ENCODE measurements at regions not wholly inside any gene's neighbourhood (a gene's known extent, or its start where the extent isn't known, plus 50 kb on each side); places are given as distances from the start of the nearest gene placed in this dataset.

GRCh38 chr9:90060256-90060655 is 455.4 kb downstream of the GADD45G start:
- Histone ChIP-seq H3K27ac (ENCODE audit: low read depth in 1 of 2, low read length in 2 of 2) (no peak overlapping the region), H3K4me3 (replicated peaks in 1 of 3; ENCODE audit: low read depth in 2 of 3, low read length in 3 of 3) (no peak overlapping the region), H4K20me1 (ENCODE audit: insufficient read depth, low read length) (no peaks in the 10 kb centered on the region), H3K4me2 (replicated peaks; ENCODE audit: extremely low read depth, low read length, poor library complexity, severe bottlenecking) (no peak overlapping the region), H3K9me3 (replicated peaks in 1 of 2; ENCODE audit: control insufficient read depth in 1 of 2, insufficient read depth in 1 of 2, low read length in 2 of 2) (peaks cover 0 to under 1% of the 10 kb centered on the region in 2 donors), H3K27me3 (ENCODE audit: control insufficient read depth in 2 of 2, insufficient read depth in 2 of 2, low read length in 2 of 2) (no peaks in the 10 kb centered on the region), H3K79me2 (ENCODE audit: insufficient read depth, low read length) (no peaks in the 10 kb centered on the region), H3K36me3 (replicated peaks in 1 of 2; ENCODE audit: control insufficient read depth in 1 of 2, insufficient read depth in 2 of 2, low read length in 2 of 2) (no peaks in the 10 kb centered on the region), H2AFZ (ENCODE audit: insufficient read depth, low read depth, low read length, poor library complexity, severe bottlenecking) (no peak overlapping the region), H3K4me1 (ENCODE audit: control insufficient read depth in 1 of 2, insufficient read depth in 2 of 2, low read length in 2 of 2) (no peaks in the 10 kb centered on the region), H3K9ac (ENCODE audit: insufficient read depth, low read length, poor library complexity, severe bottlenecking) (no peak overlapping the region)
- Mint-ChIP-seq H3K4me3 (no peak overlapping the region), H3K27ac (no peak overlapping the region), H3K36me3 (no peaks in the 10 kb centered on the region), H3K27me3 (ENCODE audit: low read depth in 3 of 3) (peaks cover 0 to 4% (median 4%) of the 10 kb centered on the region in 3 donors), H3K9me3 (peaks cover 5 to 12% (median 6%) of the 10 kb centered on the region in 7 donors), H3K4me1 (peaks cover 5% of the 10 kb centered on the region)
- intact Hi-C loops (cut with micrococcal nuclease) = loop anchor here in 1 of 2 donors (10.0 kb wide), 1 partner anchor 45 kb away; no protein-coding TSS in a partner anchor
- no peak for TF ChIP-seq CTCF (IDR thresholded peaks at IDR 0.05)
- no peak for DNase-seq
- WGBS (ENCODE audit: insufficient coverage) = 96% methylated on average over 6 of the region's 8 CpGs

- Histone ChIP-seq H3K27me3 (ENCODE audit: control insufficient read depth in 2 of 2, insufficient read depth in 2 of 2, low read length in 2 of 2) (no peaks in the 10 kb centered on the region), H3K4me3 (replicated peaks in 1 of 3; ENCODE audit: low read depth in 2 of 3, low read length in 3 of 3) (no peak overlapping the region), H3K9me3 (replicated peaks in 1 of 2; ENCODE audit: control insufficient read depth in 1 of 2, insufficient read depth in 1 of 2, low read length in 2 of 2) (no peaks in the 10 kb centered on the region), H4K20me1 (ENCODE audit: insufficient read depth, low read length) (no peaks in the 10 kb centered on the region), H3K9ac (ENCODE audit: insufficient read depth, low read length, poor library complexity, severe bottlenecking) (no peak overlapping the region), H3K79me2 (ENCODE audit: insufficient read depth, low read length) (no peaks in the 10 kb centered on the region), H2AFZ (ENCODE audit: insufficient read depth, low read depth, low read length, poor library complexity, severe bottlenecking) (no peak overlapping the region), H3K27ac (ENCODE audit: low read depth in 1 of 2, low read length in 2 of 2) (no peak overlapping the region), H3K4me2 (replicated peaks; ENCODE audit: extremely low read depth, low read length, poor library complexity, severe bottlenecking) (no peak overlapping the region), H3K36me3 (replicated peaks in 1 of 2; ENCODE audit: control insufficient read depth in 1 of 2, insufficient read depth in 2 of 2, low read length in 2 of 2) (no peaks in the 10 kb centered on the region), H3K4me1 (ENCODE audit: control insufficient read depth in 1 of 2, insufficient read depth in 2 of 2, low read length in 2 of 2) (no peaks in the 10 kb centered on the region)
- no peak for DNase-seq
- H3K4me3 Mint-ChIP-seq = no peak overlapping the region
- WGBS (ENCODE audit: insufficient coverage) = 100% methylated on average over 1 of the region's 1 CpG
- peaks cover 5% of the 10 kb centered on the region for H3K4me1 Mint-ChIP-seq
- peaks cover 0 to 4% (median 4%) of the 10 kb centered on the region in 3 donors for H3K27me3 Mint-ChIP-seq (ENCODE audit: low read depth in 3 of 3)
- intact Hi-C loops (cut with micrococcal nuclease) = loop anchor here in 1 of 2 donors (10.0 kb wide), 1 partner anchor 46 kb away; no protein-coding TSS in a partner anchor
- no peak for TF ChIP-seq CTCF (IDR thresholded peaks at IDR 0.05)
- no peaks in the 10 kb centered on the region for H3K36me3 Mint-ChIP-seq
- H3K27ac Mint-ChIP-seq = peak overlapping the region in 1 of 7 donors; percentile 18
- H3K9me3 Mint-ChIP-seq = peaks cover 0 to 3% (median 1%) of the 10 kb centered on the region in 7 donors
These were observed 456.4 kb downstream of the GADD45G start for GRCh38 chr9:90061187-90061586.
